Smooth muscle cell (in vitro differentiated cells): ENCODE measurements at regions not wholly inside any gene's neighbourhood (a gene's known extent, or its start where the extent isn't known, plus 50 kb on each side); places are given as distances from the start of the nearest gene placed in this dataset.

Source experiments
- DNase-seq: peaks from one replicate; lab custom pipeline; 2025; ENCODE audit not compliant: unreplicated experiment; lab: John Stamatoyannopoulos, UW
- H2AFZ ChIP-seq: fragments of 200-600 bp; sonication (generic); 2 replicates; pipeline ENCODE4 v1.6.0; 2016; ENCODE audit warnings: antibody characterized with exemption, low read depth, mild to moderate bottlenecking
- H3F3A ChIP-seq: fragments of 200-600 bp; sonication (generic); 2 replicates; pipeline ENCODE4 v1.6.0; 2017; ENCODE audit warnings: antibody characterized with exemption, low read depth
- H3K27ac ChIP-seq: fragments of 200-600 bp; sonication (generic); 2 replicates; pipeline ENCODE4 v1.5.1; 2016; ENCODE audit warnings: low read depth, mild to moderate bottlenecking
- H3K27me3 ChIP-seq: fragments of 200-600 bp; sonication (generic); 2 replicates; pipeline ENCODE4 v1.6.1; 2016; ENCODE audit warnings: low read depth, mild to moderate bottlenecking
- H3K36me3 ChIP-seq: fragments of 200-600 bp; sonication (generic); 2 replicates; pipeline ENCODE4 v1.5.1; 2016; ENCODE audit warnings: low read depth
- H3K4me1 ChIP-seq: fragments of 200-600 bp; sonication (generic); 2 replicates; pipeline ENCODE4 v1.5.1; 2016; ENCODE audit warnings: low read depth
- H3K4me2 ChIP-seq: fragments of 200-600 bp; sonication (generic); 2 replicates; pipeline ENCODE4 v1.6.0; 2016; ENCODE audit warnings: mild to moderate bottlenecking
- H3K4me3 ChIP-seq: fragments of 200-600 bp; sonication (generic); 2 replicates; pipeline ENCODE4 v1.5.1; 2016; ENCODE audit warnings: mild to moderate bottlenecking
- H3K79me2 ChIP-seq: fragments of 200-600 bp; sonication (generic); 2 replicates; pipeline ENCODE4 v1.6.0; 2016; ENCODE audit warnings: low read depth, mild to moderate bottlenecking
- H3K9ac ChIP-seq: fragments of 200-600 bp; sonication (generic); 2 replicates; pipeline ENCODE4 v1.6.0; 2016; ENCODE audit warnings: low read depth
- H3K9me3 ChIP-seq: fragments of 200-600 bp; sonication (generic); replicated peaks from 2 replicates; pipeline ENCODE4 v1.5.1; 2016; ENCODE audit warnings: low read depth
- H4K20me1 ChIP-seq: fragments of 200-600 bp; sonication (generic); 2 replicates; pipeline ENCODE4 v1.6.0; 2016; ENCODE audit warnings: low read depth
- CTCF ChIP-seq: fragments of 200-600 bp; sonication (generic); IDR thresholded peaks from 2 replicates; pipeline ENCODE4 v1.5.1; 2017; ENCODE audit warnings: borderline replicate concordance, mild to moderate bottlenecking, antibody characterized with exemption; ENCODE audit not compliant: insufficient read depth, poor library complexity, severe bottlenecking
- WGBS: methylation state at CpG from one replicate; pipeline ENCODE4 v1.1.7; 2016; ENCODE audit warnings: low lambda C conversion rate; 5-methylcytosine and 5-hydroxymethylcytosine counted together

DNA sequence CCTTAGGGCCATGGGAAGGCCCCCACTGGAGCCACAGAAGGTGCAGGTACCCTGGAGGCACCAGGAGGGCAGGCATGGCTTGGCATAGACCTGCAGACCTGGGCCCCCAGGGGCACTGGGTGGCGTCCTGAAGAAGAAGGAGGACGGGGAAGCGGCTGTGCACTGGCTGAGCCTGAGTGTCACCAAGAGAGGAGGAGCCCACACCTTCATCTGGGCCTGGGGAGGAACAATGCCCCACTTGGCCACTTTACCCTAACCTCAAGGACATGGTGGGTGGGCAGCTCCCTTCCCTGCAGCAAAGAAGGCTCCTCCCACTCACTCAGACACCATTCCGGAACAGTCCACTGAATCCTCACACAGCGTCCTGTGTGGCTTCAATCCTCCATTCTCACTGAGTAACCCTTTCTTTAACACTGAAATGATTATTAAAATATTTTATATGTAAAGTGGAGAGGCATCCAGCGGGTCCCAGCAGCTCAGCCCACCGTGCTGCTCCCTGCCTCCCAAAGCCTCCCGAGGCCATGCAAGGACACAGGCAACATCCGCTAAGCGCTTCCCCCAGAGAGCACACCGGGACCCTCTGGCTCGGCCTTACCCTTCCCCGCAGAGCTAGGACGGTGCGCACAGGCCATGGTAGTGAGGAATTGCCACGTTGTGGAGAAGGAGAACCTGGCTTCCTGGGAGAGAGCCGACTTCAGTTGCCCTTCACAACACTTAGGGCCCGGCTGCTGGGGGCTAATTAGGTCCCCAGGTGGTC lies 516.7 kb upstream of the MGMT start:
- H3K27me3 ChIP-seq: no peaks in the 10 kb centered on the region
- H3K36me3 ChIP-seq: no peaks in the 10 kb centered on the region
- no peak for TF ChIP-seq CTCF
- no peak overlapping the region for H2AFZ ChIP-seq
- no peaks in the 10 kb centered on the region for H3K79me2 ChIP-seq
- H4K20me1 ChIP-seq: no peaks in the 10 kb centered on the region
- no peak overlapping the region for H3K4me2 ChIP-seq
- H3K4me1 ChIP-seq: no peaks in the 10 kb centered on the region
- no peaks in the 10 kb centered on the region for H3K9me3 ChIP-seq
- H3K27ac ChIP-seq: no peak overlapping the region
- WGBS: 89% methylated on average over 18 of the region's 18 CpGs
- no peak for DNase-seq
- H3F3A ChIP-seq: no peaks in the 10 kb centered on the region
- no peak overlapping the region for H3K4me3 ChIP-seq
- H3K9ac ChIP-seq: no peak overlapping the region

- 87% methylated on average over 4 of the region's 4 CpGs for WGBS
- Histone ChIP-seq H4K20me1 (no peaks in the 10 kb centered on the region), H3K27ac (no peak overlapping the region), H3K4me1 (no peaks in the 10 kb centered on the region), H2AFZ (no peak overlapping the region), H3K9me3 (no peaks in the 10 kb centered on the region), H3K4me3 (no peak overlapping the region), H3K79me2 (no peaks in the 10 kb centered on the region), H3F3A (no peaks in the 10 kb centered on the region), H3K27me3 (no peaks in the 10 kb centered on the region), H3K36me3 (no peaks in the 10 kb centered on the region), H3K4me2 (no peak overlapping the region), H3K9ac (no peak overlapping the region)
- DNase-seq: no peak
- TF ChIP-seq CTCF: no peak
Observed at GRCh38 chr10:128950916-128951275, 516.1 kb upstream of the MGMT start.

DNA sequence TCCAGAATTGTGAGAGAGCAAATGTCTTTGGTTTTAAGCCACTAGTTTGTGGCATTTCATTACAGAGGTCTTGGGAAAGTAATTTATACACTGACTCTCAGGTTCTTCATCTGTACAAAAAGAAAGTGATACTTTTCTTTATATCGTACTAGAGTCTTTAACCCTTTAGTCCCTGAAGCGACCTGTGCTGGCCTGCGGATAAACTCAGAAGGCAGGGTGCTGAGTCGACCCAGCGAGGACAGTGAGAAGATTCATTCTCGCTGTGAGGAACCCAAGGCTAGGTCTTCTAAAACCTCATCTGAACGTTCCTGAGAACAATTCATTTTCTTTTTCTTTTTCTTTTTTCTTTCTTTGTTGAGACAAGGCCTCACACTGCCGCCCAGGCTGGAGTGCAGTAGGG lies 514.2 kb upstream of the MGMT start:
- DNase-seq: no peak
- WGBS: 91% methylated on average over 8 of the region's 8 CpGs
- no peaks in the 10 kb centered on the region for H3K9me3 ChIP-seq
- TF ChIP-seq CTCF: no peak
- H3K27ac ChIP-seq: no peak overlapping the region
- H3K9ac ChIP-seq: no peak overlapping the region
- no peaks in the 10 kb centered on the region for H3K27me3 ChIP-seq
- no peaks in the 10 kb centered on the region for H3K36me3 ChIP-seq
- no peaks in the 10 kb centered on the region for H3K79me2 ChIP-seq
- H2AFZ ChIP-seq: no peak overlapping the region
- H3K4me3 ChIP-seq: no peak overlapping the region
- H3F3A ChIP-seq: no peaks in the 10 kb centered on the region
- no peaks in the 10 kb centered on the region for H3K4me1 ChIP-seq
- no peaks in the 10 kb centered on the region for H4K20me1 ChIP-seq
- H3K4me2 ChIP-seq: no peak overlapping the region

GRCh38 chr10:128956149-128956548 lies 510.9 kb upstream of the MGMT start:
- Histone ChIP-seq H4K20me1 (no peaks in the 10 kb centered on the region), H3K36me3 (no peaks in the 10 kb centered on the region), H3F3A (no peaks in the 10 kb centered on the region), H3K4me3 (no peak overlapping the region), H3K4me1 (no peaks in the 10 kb centered on the region), H3K79me2 (no peaks in the 10 kb centered on the region), H2AFZ (no peak overlapping the region), H3K27ac (no peak overlapping the region), H3K27me3 (peaks cover 9% of the 10 kb centered on the region), H3K9me3 (no peaks in the 10 kb centered on the region), H3K9ac (no peak overlapping the region), H3K4me2 (no peak overlapping the region)
- no peak for TF ChIP-seq CTCF
- no peak for DNase-seq
- WGBS: 90% methylated on average over 1 of the region's 1 CpG
